ENCODE measurements at regions not wholly inside any gene's neighbourhood (a gene's known extent, or its start where the extent isn't known, plus 50 kb on each side); places are given as distances from the start of the nearest gene placed in this dataset.

GRCh38 chr1:47577303-47578025 is 139.6 kb downstream of the FOXD2 start:
- no peaks in the 10 kb centered on the region for H3K36me3 ChIP-seq (ENCODE audit: low read depth)
- no TSS peak for BruUV-seq (replicated peaks)
- no peaks in the 10 kb centered on the region for H3F3A ChIP-seq (ENCODE audit: insufficient read depth, low read depth)
- H2AFZ ChIP-seq = no peak overlapping the region
- peaks cover 9% of the 10 kb centered on the region; the same call in 1 of the 2 replicates for H3K27me3 ChIP-seq (ENCODE audit: insufficient read depth, low read depth)
- ChIA-PET CTCF (no interaction called here), POLR2A (ENCODE audit: unreplicated experiment) (no interaction called here)
- intact Hi-C loops (cut with micrococcal nuclease; ENCODE audit: unreplicated experiment) = no loop called here
- H3K79me2 ChIP-seq (ENCODE audit: low read depth) = no peaks in the 10 kb centered on the region
- no peak overlapping the region for H3K4me3 ChIP-seq
- H3K4me1 ChIP-seq (replicated peaks; ENCODE audit: insufficient read depth) = no peaks in the 10 kb centered on the region; the same call in 1 of the 2 replicates
- H3K27ac ChIP-seq = no peak overlapping the region
- H3K9me3 ChIP-seq (ENCODE audit: insufficient read depth, low read depth) = no peaks in the 10 kb centered on the region
- DNase-seq = no peak
- H3K9me2 ChIP-seq (ENCODE audit: insufficient read depth) = no peaks in the 10 kb centered on the region
- TF ChIP-seq EZH2 (IDR thresholded peaks at IDR 0.05; ENCODE audit: low read depth) (no peak), CTCF (conservative IDR thresholded peaks at IDR 0.05) (no peak)
- H4K20me1 ChIP-seq (ENCODE audit: insufficient read depth) = no peaks in the 10 kb centered on the region; the same call in 1 of the 2 replicates
- no peak overlapping the region for H3K4me2 ChIP-seq

DNA sequence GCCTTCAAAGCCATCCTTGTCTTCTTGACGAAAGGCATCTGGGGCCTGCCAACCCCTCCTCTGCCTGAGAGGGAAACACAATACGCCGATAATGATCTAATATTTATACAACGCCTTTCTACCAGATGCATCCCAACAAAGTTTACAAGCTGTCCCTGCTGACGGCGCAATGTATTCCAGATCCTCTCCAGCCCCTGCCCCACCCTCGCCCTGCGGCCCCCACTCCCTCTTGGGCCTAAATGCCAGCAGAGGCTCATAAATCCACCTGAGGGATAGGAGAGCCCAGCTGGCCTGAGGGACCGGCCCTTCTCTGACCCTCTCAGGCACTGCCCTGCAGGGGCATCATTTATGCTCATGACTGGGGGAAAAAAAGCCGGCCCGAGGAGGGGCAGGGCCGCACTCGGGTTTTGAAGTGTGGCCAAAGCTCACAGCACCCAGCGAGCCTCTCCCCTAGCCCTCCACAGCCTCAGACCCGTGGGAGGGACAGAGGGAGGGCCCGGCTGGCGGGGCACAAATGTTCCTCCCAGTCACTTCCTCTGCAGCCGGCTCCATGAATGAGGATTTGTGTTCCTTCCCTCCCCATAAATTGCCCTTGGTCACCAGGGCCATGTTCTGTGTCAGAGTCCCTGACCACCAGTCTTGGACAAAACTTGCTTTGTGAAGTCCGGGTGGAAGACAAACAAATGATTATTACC is 140.3 kb downstream of the FOXD2 start:
- Histone ChIP-seq H3F3A (ENCODE audit: insufficient read depth, low read depth) (no peaks in the 10 kb centered on the region), H3K4me3 (no peak overlapping the region), H3K9me2 (ENCODE audit: insufficient read depth) (no peaks in the 10 kb centered on the region), H3K4me1 (replicated peaks; ENCODE audit: insufficient read depth) (no peaks in the 10 kb centered on the region; the same call in 1 of the 2 replicates), H4K20me1 (ENCODE audit: insufficient read depth) (no peaks in the 10 kb centered on the region; the same call in 1 of the 2 replicates), H3K9me3 (ENCODE audit: insufficient read depth, low read depth) (no peaks in the 10 kb centered on the region), H3K27ac (no peak overlapping the region), H3K79me2 (ENCODE audit: low read depth) (no peaks in the 10 kb centered on the region), H3K36me3 (ENCODE audit: low read depth) (no peaks in the 10 kb centered on the region), H2AFZ (no peak overlapping the region), H3K27me3 (ENCODE audit: insufficient read depth, low read depth) (peaks cover 9% of the 10 kb centered on the region; the same call in 1 of the 2 replicates), H3K4me2 (no peak overlapping the region)
- no peak for DNase-seq
- ChIA-PET POLR2A (ENCODE audit: unreplicated experiment) (no interaction called here), CTCF (no interaction called here)
- intact Hi-C loops (cut with micrococcal nuclease; ENCODE audit: unreplicated experiment) = no loop called here
- no TSS peak for BruUV-seq (replicated peaks)
- no peak for TF ChIP-seq CTCF (conservative IDR thresholded peaks at IDR 0.05)
- no peak for TF ChIP-seq EZH2 (IDR thresholded peaks at IDR 0.05; ENCODE audit: low read depth)

DNA sequence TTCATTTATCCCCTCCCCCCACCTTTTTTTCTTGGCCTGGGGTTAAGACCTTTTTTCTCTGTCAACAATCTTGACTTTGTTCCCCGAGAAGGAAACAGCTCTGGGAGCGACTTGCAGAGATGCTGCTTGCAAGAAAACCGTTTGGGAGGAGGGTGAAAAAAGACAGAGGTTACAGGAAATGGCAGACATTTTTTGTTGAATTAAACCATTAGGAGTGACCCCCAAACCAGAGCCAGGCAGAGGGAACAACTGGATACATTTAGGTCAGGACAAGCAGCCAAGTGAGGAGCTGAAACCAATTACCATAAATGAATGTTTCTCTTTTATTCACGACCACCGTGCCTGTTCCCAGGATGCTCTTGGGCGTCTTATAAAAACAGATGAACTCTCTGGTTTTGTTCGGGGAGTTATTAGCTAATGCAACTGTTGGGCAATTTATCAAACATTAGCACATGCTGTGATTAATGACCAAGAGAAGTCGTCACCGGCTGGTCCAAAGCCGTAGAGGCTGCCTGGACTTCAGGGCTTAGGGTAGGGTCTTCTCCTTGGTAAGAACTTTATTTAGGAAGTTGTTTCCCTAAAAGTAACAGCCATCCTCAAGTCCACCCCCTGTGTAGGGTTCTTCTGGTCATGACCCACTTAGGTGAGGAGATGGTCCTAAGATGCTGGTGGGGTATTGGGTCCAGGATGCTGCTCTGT is 141.0 kb downstream of the FOXD2 start:
- ChIA-PET POLR2A (ENCODE audit: unreplicated experiment) (no interaction called here), CTCF (no interaction called here)
- Histone ChIP-seq H3K4me2 (no peak overlapping the region), H4K20me1 (ENCODE audit: insufficient read depth) (no peaks in the 10 kb centered on the region; the same call in 1 of the 2 replicates), H3K9me3 (ENCODE audit: insufficient read depth, low read depth) (no peaks in the 10 kb centered on the region), H3K36me3 (ENCODE audit: low read depth) (no peaks in the 10 kb centered on the region), H3K4me3 (no peak overlapping the region), H3K27me3 (ENCODE audit: insufficient read depth, low read depth) (peaks cover 9% of the 10 kb centered on the region; the same call in 1 of the 2 replicates), H2AFZ (no peak overlapping the region), H3K4me1 (replicated peaks; ENCODE audit: insufficient read depth) (no peaks in the 10 kb centered on the region; the same call in 1 of the 2 replicates), H3K79me2 (ENCODE audit: low read depth) (no peaks in the 10 kb centered on the region), H3K9me2 (ENCODE audit: insufficient read depth) (no peaks in the 10 kb centered on the region), H3F3A (ENCODE audit: insufficient read depth, low read depth) (no peaks in the 10 kb centered on the region), H3K27ac (no peak overlapping the region)
- intact Hi-C loops (cut with micrococcal nuclease; ENCODE audit: unreplicated experiment) = no loop called here
- no peak for TF ChIP-seq CTCF (conservative IDR thresholded peaks at IDR 0.05)
- TF ChIP-seq EZH2 (IDR thresholded peaks at IDR 0.05; ENCODE audit: low read depth) = no peak
- DNase-seq = no peak
- no TSS peak for BruUV-seq (replicated peaks)
